Prostate gland (tissue), 2 donors: ENCODE measurements at regions not wholly inside any gene's neighbourhood (a gene's known extent, or its start where the extent isn't known, plus 50 kb on each side); places are given as distances from the start of the nearest gene placed in this dataset.

ENCODE experiments used
- POLR2A ChIP-seq: fragments of 450-650 bp; IDR thresholded peaks from one replicate; pipeline ENCODE4 v1.6.1; 2016; ENCODE audit warnings: antibody characterized with exemption, mild to moderate bottlenecking
- TF ChIP-seq, protein P1 (sequence below), 4 experiments: fragments of 200-600 bp in 2 of 4; fragments of 450-650 bp in 2 of 4; sonication (generic) in 2 of 4; IDR thresholded peaks; 1 replicate in 3 of 4; 2 replicates in 1 of 4; pipeline ENCODE4 v1.5.1; 2016 to 2019; ENCODE audit warnings: antibody characterized with exemption in 4 of 4, mild to moderate bottlenecking in 2 of 4, moderate library complexity in 2 of 4

- TF ChIP-seq, protein P1, sequence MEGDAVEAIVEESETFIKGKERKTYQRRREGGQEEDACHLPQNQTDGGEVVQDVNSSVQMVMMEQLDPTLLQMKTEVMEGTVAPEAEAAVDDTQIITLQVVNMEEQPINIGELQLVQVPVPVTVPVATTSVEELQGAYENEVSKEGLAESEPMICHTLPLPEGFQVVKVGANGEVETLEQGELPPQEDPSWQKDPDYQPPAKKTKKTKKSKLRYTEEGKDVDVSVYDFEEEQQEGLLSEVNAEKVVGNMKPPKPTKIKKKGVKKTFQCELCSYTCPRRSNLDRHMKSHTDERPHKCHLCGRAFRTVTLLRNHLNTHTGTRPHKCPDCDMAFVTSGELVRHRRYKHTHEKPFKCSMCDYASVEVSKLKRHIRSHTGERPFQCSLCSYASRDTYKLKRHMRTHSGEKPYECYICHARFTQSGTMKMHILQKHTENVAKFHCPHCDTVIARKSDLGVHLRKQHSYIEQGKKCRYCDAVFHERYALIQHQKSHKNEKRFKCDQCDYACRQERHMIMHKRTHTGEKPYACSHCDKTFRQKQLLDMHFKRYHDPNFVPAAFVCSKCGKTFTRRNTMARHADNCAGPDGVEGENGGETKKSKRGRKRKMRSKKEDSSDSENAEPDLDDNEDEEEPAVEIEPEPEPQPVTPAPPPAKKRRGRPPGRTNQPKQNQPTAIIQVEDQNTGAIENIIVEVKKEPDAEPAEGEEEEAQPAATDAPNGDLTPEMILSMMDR (IDR thresholded peaks at IDR 0.05), result no peak
- no peak for TF ChIP-seq POLR2A
Measured at GRCh38 chr13:107730813-107731212, 484.5 kb downstream of the LIG4 start.
